Activated T-cell treated with anti-CD3 and anti-CD28 coated beads, Interleukin-2, amount 50 U/mL, for 72 hours (primary cell): ENCODE measurements at regions not wholly inside any gene's neighbourhood (a gene's known extent, or its start where the extent isn't known, plus 50 kb on each side); places are given as distances from the start of the nearest gene placed in this dataset.

Source experiments
- ATAC-seq, 2 donors: fragments of 150-1000 bp; cut with Tn5 transposase; replicated peaks in 1 of 2; 2 replicates each; pipeline ENCODE4 v1.10.0; 2021; ENCODE audit warnings: moderate library complexity in 2 of 2, mild to moderate bottlenecking in 1 of 2
- DNase-seq, 2 donors: peaks; one replicate each; pipeline ENCODE4 v3.0.0; 2021 to 2022; ENCODE audit warnings: mixed read lengths in 1 of 2
- H3K27ac Mint-ChIP-seq: one replicate; pipeline ENCODE4 v1.8.0; 2022; ENCODE audit warnings: mild to moderate bottlenecking, moderate library complexity, mixed read lengths
- H3K27me3 Mint-ChIP-seq: one replicate; pipeline ENCODE4 v1.8.0; 2022; ENCODE audit warnings: low read depth, mixed read lengths
- H3K36me3 Mint-ChIP-seq, 2 donors: one replicate each; pipeline ENCODE4 v1.8.0; 2022; ENCODE audit warnings: mixed read lengths in 2 of 2, mild to moderate bottlenecking in 1 of 2; ENCODE audit not compliant: insufficient read depth in 2 of 2
- H3K4me1 Mint-ChIP-seq: one replicate; pipeline ENCODE4 v1.8.0; 2022; ENCODE audit warnings: low read depth, mixed read lengths
- H3K4me3 Mint-ChIP-seq, 2 donors: one replicate each; pipeline ENCODE4 v1.8.0; 2022; ENCODE audit warnings: mild to moderate bottlenecking in 2 of 2, mixed read lengths in 2 of 2, moderate library complexity in 2 of 2
- H3K9me3 Mint-ChIP-seq, 2 donors: one replicate each; pipeline ENCODE4 v1.8.0; 2022; ENCODE audit warnings: mixed read lengths in 2 of 2

- H3K36me3 Mint-ChIP-seq = no peaks in the 10 kb centered on the region
- H3K27ac Mint-ChIP-seq = no peak overlapping the region
- ATAC-seq (no peak), DNase-seq (no peak)
- peaks cover 73% of the 10 kb centered on the region for H3K4me1 Mint-ChIP-seq
- no peak overlapping the region for H3K4me3 Mint-ChIP-seq
- no peaks in the 10 kb centered on the region for H3K9me3 Mint-ChIP-seq
- H3K27me3 Mint-ChIP-seq = no peaks in the 10 kb centered on the region
Observed at GRCh38 chr14:76927971-76928700, 100.4 kb downstream of the IRF2BPL start.

GRCh38 chr14:76926521-76927251 lies 100.5 kb downstream of the LRRC74A start:
- Mint-ChIP-seq H3K4me3 (peak overlapping the region; percentile 60 to 70), H3K27me3 (no peaks in the 10 kb centered on the region), H3K4me1 (peaks cover 86% of the 10 kb centered on the region), H3K27ac (peak overlapping the region; percentile 5), H3K9me3 (no peaks in the 10 kb centered on the region), H3K36me3 (no peaks in the 10 kb centered on the region)
- ATAC-seq (peak; percentile 58 to 69), DNase-seq (peak; percentile 37 to 51)

- ATAC-seq = no peak
- no peak overlapping the region for H3K4me3 Mint-ChIP-seq
- no peak overlapping the region for H3K27ac Mint-ChIP-seq
- no peak for DNase-seq
- no peaks in the 10 kb centered on the region for H3K9me3 Mint-ChIP-seq
- H3K36me3 Mint-ChIP-seq = no peaks in the 10 kb centered on the region
- no peaks in the 10 kb centered on the region for H3K27me3 Mint-ChIP-seq
- H3K4me1 Mint-ChIP-seq = peaks cover 76% of the 10 kb centered on the region
Observed at GRCh38 chr14:76925097-76925441, 98.9 kb downstream of the LRRC74A start.

- no peaks in the 10 kb centered on the region for H3K27me3 Mint-ChIP-seq
- peak in 1 of 2 donors; percentile 24 for ATAC-seq
- no peak overlapping the region for H3K27ac Mint-ChIP-seq
- no peaks in the 10 kb centered on the region for H3K36me3 Mint-ChIP-seq
- no peak overlapping the region for H3K4me3 Mint-ChIP-seq
- DNase-seq = no peak
- no peaks in the 10 kb centered on the region for H3K9me3 Mint-ChIP-seq
- peaks cover 76% of the 10 kb centered on the region for H3K4me1 Mint-ChIP-seq
Observed at GRCh38 chr14:76924371-76925096, 98.3 kb downstream of the LRRC74A start.

GRCh38 chr14:76923431-76924370 lies 97.5 kb downstream of the LRRC74A start:
- no peak for ATAC-seq
- Mint-ChIP-seq H3K36me3 (no peaks in the 10 kb centered on the region), H3K27me3 (no peaks in the 10 kb centered on the region), H3K4me1 (peaks cover 76% of the 10 kb centered on the region), H3K9me3 (no peaks in the 10 kb centered on the region), H3K4me3 (no peak overlapping the region), H3K27ac (no peak overlapping the region)
- no peak for DNase-seq

GRCh38 chr14:76922584-76922983 lies 96.4 kb downstream of the LRRC74A start:
- peak overlapping the region in 1 of 2 donors; percentile 48 for H3K4me3 Mint-ChIP-seq
- H3K9me3 Mint-ChIP-seq = no peaks in the 10 kb centered on the region
- no peaks in the 10 kb centered on the region for H3K27me3 Mint-ChIP-seq
- H3K4me1 Mint-ChIP-seq = peaks cover 72% of the 10 kb centered on the region
- H3K27ac Mint-ChIP-seq = peak overlapping the region; percentile 83
- no peaks in the 10 kb centered on the region for H3K36me3 Mint-ChIP-seq
- ATAC-seq = no peak
- DNase-seq = no peak

- ATAC-seq (no peak), DNase-seq (no peak)
- Mint-ChIP-seq H3K4me3 (peak overlapping the region in 1 of 2 donors; percentile 27), H3K27ac (no peak overlapping the region), H3K4me1 (peaks cover 67% of the 10 kb centered on the region), H3K27me3 (no peaks in the 10 kb centered on the region), H3K36me3 (no peaks in the 10 kb centered on the region), H3K9me3 (no peaks in the 10 kb centered on the region)
Observed at GRCh38 chr14:76922092-76922491, 95.9 kb downstream of the LRRC74A start.

- Mint-ChIP-seq H3K4me3 (no peak overlapping the region), H3K4me1 (peaks cover 57% of the 10 kb centered on the region), H3K36me3 (no peaks in the 10 kb centered on the region), H3K9me3 (no peaks in the 10 kb centered on the region), H3K27ac (no peak overlapping the region), H3K27me3 (no peaks in the 10 kb centered on the region)
- ATAC-seq (no peak), DNase-seq (no peak)
Observed at GRCh38 chr14:76921088-76921399, 94.8 kb downstream of the LRRC74A start.

GRCh38 chr14:76920331-76921087 lies 94.3 kb downstream of the LRRC74A start:
- ATAC-seq = no peak
- Mint-ChIP-seq H3K27ac (no peak overlapping the region), H3K4me3 (peak overlapping the region; percentile 29 to 64), H3K4me1 (peaks cover 52% of the 10 kb centered on the region), H3K27me3 (no peaks in the 10 kb centered on the region), H3K9me3 (no peaks in the 10 kb centered on the region), H3K36me3 (no peaks in the 10 kb centered on the region)
- no peak for DNase-seq

- ATAC-seq (peak; percentile 63 to 69), DNase-seq (peak; percentile 24 to 25)
- H3K27me3 Mint-ChIP-seq = no peaks in the 10 kb centered on the region
- no peak overlapping the region for H3K27ac Mint-ChIP-seq
- no peaks in the 10 kb centered on the region for H3K36me3 Mint-ChIP-seq
- H3K9me3 Mint-ChIP-seq = no peaks in the 10 kb centered on the region
- H3K4me3 Mint-ChIP-seq = peak overlapping the region; percentile 48 to 64
- peaks cover 51% of the 10 kb centered on the region for H3K4me1 Mint-ChIP-seq
Observed at GRCh38 chr14:76919431-76920330, 93.5 kb downstream of the LRRC74A start.
